H1 (cell line): ENCODE measurements at regions not wholly inside any gene's neighbourhood (a gene's known extent, or its start where the extent isn't known, plus 50 kb on each side); places are given as distances from the start of the nearest gene placed in this dataset.

ENCODE experiments used
- CTCF ChIA-PET: fragments of 300-600 bp; sonication (Branson Sonifier 250); formaldehyde crosslinking; loops from one replicate; lab custom pipeline; 2021; ENCODE audit not compliant: partially characterized antibody; lab: Charles Lee
- POLR2A ChIA-PET: fragments of 300-600 bp; sonication (Branson Sonifier 250); formaldehyde crosslinking; loops from one replicate; lab custom pipeline; 2021; ENCODE audit warnings: inconsistent platforms; ENCODE audit not compliant: partially characterized antibody; lab: Charles Lee
- DNase-seq, 2 experiments: peaks; one replicate each; pipeline versions ENCODE4 v3.0.0 to v3.0.0-alpha.2; 2010 to 2022; ENCODE audit warnings: low spot score in 2 of 2, low read depth in 1 of 2, mixed read lengths in 1 of 2
- FAIRE-seq: peaks from 2 replicates; lab custom pipeline; 2011; peaks lifted over from hg19 to GRCh38; lab: Jason Lieb, UNC
- H2AFZ ChIP-seq: 2 replicates; pipeline ENCODE4 v1.8.1; 2012; ENCODE audit warnings: low read length, inconsistent platforms
- H2AK5ac ChIP-seq: 2 replicates; pipeline ENCODE4 v1.6.1; 2013; ENCODE audit warnings: low read depth, low read length
- H2BK120ac ChIP-seq: replicated peaks from 2 replicates; pipeline ENCODE3; 2013; ENCODE audit warnings: low read depth, low read length, inconsistent platforms
- H2BK12ac ChIP-seq: 2 replicates; pipeline ENCODE4 v1.6.1; 2013; ENCODE audit warnings: low read depth, low read length
- H2BK15ac ChIP-seq: 2 replicates; pipeline ENCODE4 v1.6.1; 2013; ENCODE audit warnings: low read length
- H2BK20ac ChIP-seq: 2 replicates; pipeline ENCODE4 v1.6.1; 2013; ENCODE audit warnings: low read length
- H2BK5ac ChIP-seq: 2 replicates; pipeline ENCODE4 v1.6.1; 2013; ENCODE audit warnings: low read depth, low read length
- H3K14ac ChIP-seq: 2 replicates; pipeline ENCODE4 v1.6.1; 2013; ENCODE audit warnings: inconsistent platforms; ENCODE audit not compliant: insufficient read length
- H3K18ac ChIP-seq: 2 replicates; pipeline ENCODE4 v1.6.1; 2013; ENCODE audit warnings: low read length; ENCODE audit errors: extremely low read depth
- H3K23ac ChIP-seq: 2 replicates; pipeline ENCODE4 v1.6.1; 2013; ENCODE audit warnings: inconsistent platforms; ENCODE audit not compliant: insufficient read length
- H3K23me2 ChIP-seq: 2 replicates; pipeline ENCODE4 v1.6.1; 2013; ENCODE audit warnings: low read depth, low read length
- H3K27ac ChIP-seq: 2 replicates; pipeline ENCODE4 v1.6.1; 2011; ENCODE audit warnings: low read depth, low read length, inconsistent platforms
- H3K27me3 ChIP-seq, 4 experiments: replicated peaks in 1 of 4; 1 replicate in 1 of 4; 2 replicates in 3 of 4; pipeline versions ENCODE4 v1.6.1 to v1.8.1; 2011 to 2013; ENCODE audit warnings: low read length in 3 of 4, mild to moderate bottlenecking in 3 of 4, inconsistent platforms in 2 of 4, mixed read lengths in 2 of 4, moderate library complexity in 1 of 4; ENCODE audit not compliant: control insufficient read depth in 3 of 4, insufficient read depth in 3 of 4; ENCODE audit errors: extremely low read depth in 1 of 4
- H3K36me3 ChIP-seq, 4 experiments: 2 replicates each; pipeline versions ENCODE4 v1.6.1 to v1.8.1; 2011 to 2013; ENCODE audit warnings: mild to moderate bottlenecking in 4 of 4, low read length in 3 of 4, moderate library complexity in 2 of 4, control low read depth in 1 of 4, inconsistent platforms in 1 of 4; ENCODE audit not compliant: insufficient read depth in 4 of 4, control insufficient read depth in 2 of 4
- H3K4ac ChIP-seq: replicated peaks from 2 replicates; pipeline ENCODE3; 2013; ENCODE audit warnings: low read length, low read depth, mixed read lengths, inconsistent platforms; ENCODE audit not compliant: insufficient read length
- H3K4me1 ChIP-seq, 4 experiments: replicated peaks in 1 of 4; 1 replicate in 1 of 4; 2 replicates in 3 of 4; pipeline versions ENCODE4 v1.6.1 to v1.8.1; 2011 to 2013; ENCODE audit warnings: low read length in 3 of 4, inconsistent platforms in 2 of 4, mixed read lengths in 1 of 4; ENCODE audit not compliant: insufficient read depth in 4 of 4, control insufficient read depth in 3 of 4
- H3K4me2 ChIP-seq, 2 experiments: 2 replicates each; pipeline versions ENCODE4 v1.6.1 to v1.8.1; 2011 to 2013; ENCODE audit warnings: low read depth in 2 of 2, low read length in 2 of 2, control low read depth in 1 of 2, inconsistent platforms in 1 of 2, mild to moderate bottlenecking in 1 of 2; ENCODE audit not compliant: insufficient read depth in 1 of 2
- H3K4me3 ChIP-seq, 4 experiments: fragments of 200-600, 300-600 bp in 1 of 4; sonication (generic), shearing (Covaris generic), sonication (Bioruptor Twin) in 1 of 4; 2 replicates each; pipeline versions ENCODE4 v1.5.1 to v1.8.1; 2011 to 2016; ENCODE audit warnings: low read length in 4 of 4, low read depth in 3 of 4, control low read depth in 2 of 4, inconsistent platforms in 2 of 4, mild to moderate bottlenecking in 2 of 4, mixed read lengths in 1 of 4, moderate library complexity in 1 of 4; ENCODE audit not compliant: insufficient read depth in 2 of 4; ENCODE audit errors: extremely low read depth in 1 of 4
- H3K56ac ChIP-seq: replicated peaks from 2 replicates; pipeline ENCODE3; 2013; ENCODE audit warnings: low read depth, mild to moderate bottlenecking, mixed read lengths, low read length, inconsistent platforms; ENCODE audit not compliant: insufficient read length
- H3K79me1 ChIP-seq: 2 replicates; pipeline ENCODE4 v1.6.1; 2013; ENCODE audit warnings: low read depth, low read length, control low read depth
- H3K79me2 ChIP-seq, 2 experiments: 2 replicates each; pipeline versions ENCODE4 v1.6.1 to v1.8.1; 2012 to 2013; ENCODE audit warnings: low read length in 2 of 2, mild to moderate bottlenecking in 2 of 2, inconsistent platforms in 1 of 2; ENCODE audit not compliant: insufficient read depth in 2 of 2, control insufficient read depth in 1 of 2
- H3K9ac ChIP-seq, 4 experiments: replicated peaks in 1 of 4; 1 replicate in 1 of 4; 2 replicates in 3 of 4; pipeline versions ENCODE4 v1.6.1 to v1.8.1; 2011 to 2013; ENCODE audit warnings: low read depth in 3 of 4, low read length in 3 of 4, control low read depth in 2 of 4, mild to moderate bottlenecking in 2 of 4, moderate library complexity in 2 of 4, inconsistent platforms in 1 of 4; ENCODE audit errors: extremely low read depth in 1 of 4
- H3K9me3 ChIP-seq, 2 experiments: 2 replicates each; pipeline versions ENCODE4 v1.6.1 to v1.8.1; 2012 to 2013; ENCODE audit warnings: mild to moderate bottlenecking in 2 of 2, moderate library complexity in 2 of 2, control low read depth in 1 of 2, inconsistent platforms in 1 of 2, low read depth in 1 of 2, low read length in 1 of 2, mixed read lengths in 1 of 2; ENCODE audit not compliant: insufficient read depth in 2 of 2
- H4K20me1 ChIP-seq, 2 experiments: replicated peaks in 1 of 2; 2 replicates each; pipeline versions ENCODE3 to v1.8.1; 2011 to 2013; ENCODE audit warnings: inconsistent platforms in 2 of 2, low read length in 2 of 2, mild to moderate bottlenecking in 1 of 2; ENCODE audit not compliant: insufficient read depth in 2 of 2, control insufficient read depth in 1 of 2
- H4K5ac ChIP-seq: 2 replicates; pipeline ENCODE4 v1.6.1; 2013; ENCODE audit warnings: low read length, low read depth, mixed read lengths, inconsistent platforms; ENCODE audit not compliant: insufficient read length
- H4K8ac ChIP-seq: 2 replicates; pipeline ENCODE4 v1.8.0; 2013; ENCODE audit warnings: mild to moderate bottlenecking, moderate library complexity, low read length, inconsistent platforms; ENCODE audit not compliant: insufficient read depth; ENCODE audit errors: extremely low read depth
- H4K91ac ChIP-seq: replicated peaks from 2 replicates; pipeline ENCODE3; 2013; ENCODE audit warnings: low read length, mixed read lengths, inconsistent platforms; ENCODE audit not compliant: insufficient read length
- ATF3 ChIP-seq: IDR thresholded peaks from 2 replicates; pipeline ENCODE4 v1.6.1; 2011; ENCODE audit warnings: low read depth, mild to moderate bottlenecking, low read length; ENCODE audit not compliant: insufficient read depth
- EGR1 ChIP-seq: IDR thresholded peaks from 2 replicates; pipeline ENCODE4 v1.6.1; 2011; ENCODE audit warnings: low read depth, low read length, borderline replicate concordance
- HDAC6 ChIP-seq: IDR thresholded peaks from one replicate; pipeline ENCODE4 v1.7.1; 2012; ENCODE audit warnings: low read depth, mild to moderate bottlenecking, inconsistent platforms, low read length, moderate library complexity
- NRF1 ChIP-seq: IDR thresholded peaks from 2 replicates; pipeline ENCODE4 v1.6.1; 2011; ENCODE audit warnings: mild to moderate bottlenecking, low read depth, low read length, improper control_type of control experiment
- SRF ChIP-seq: IDR thresholded peaks from 2 replicates; pipeline ENCODE4 v1.6.1; 2011; ENCODE audit warnings: mild to moderate bottlenecking, low read depth, low read length, moderate library complexity
- SUZ12 ChIP-seq: fragments of 200-600 bp; sonication (generic); IDR thresholded peaks from 2 replicates; pipeline ENCODE4 v1.6.1; 2012; ENCODE audit warnings: mild to moderate bottlenecking, inconsistent platforms, low read length, moderate library complexity, mixed read lengths
- YY1 ChIP-seq: IDR thresholded peaks from 2 replicates; pipeline ENCODE4 v1.6.1; 2011; ENCODE audit warnings: low read depth, mild to moderate bottlenecking, low read length
- WGBS, 2 experiments: shearing (Covaris generic) in 1 of 2; methylation state at CpG; one replicate each; pipeline versions ENCODE4 v1.1.6 to v1.1.7; 2013 to 2015; ENCODE audit warnings: low lambda C conversion rate in 2 of 2, mixed read lengths in 2 of 2, inconsistent platforms in 1 of 2, low coverage in 1 of 2, missing lambda C conversion rate in 1 of 2; ENCODE audit not compliant: insufficient replicate concordance in 2 of 2, insufficient coverage in 1 of 2, insufficient read length in 1 of 2; ENCODE audit errors: extremely low coverage in 1 of 2, missing lambda C conversion rate in 1 of 2; 5-methylcytosine and 5-hydroxymethylcytosine counted together

DNA sequence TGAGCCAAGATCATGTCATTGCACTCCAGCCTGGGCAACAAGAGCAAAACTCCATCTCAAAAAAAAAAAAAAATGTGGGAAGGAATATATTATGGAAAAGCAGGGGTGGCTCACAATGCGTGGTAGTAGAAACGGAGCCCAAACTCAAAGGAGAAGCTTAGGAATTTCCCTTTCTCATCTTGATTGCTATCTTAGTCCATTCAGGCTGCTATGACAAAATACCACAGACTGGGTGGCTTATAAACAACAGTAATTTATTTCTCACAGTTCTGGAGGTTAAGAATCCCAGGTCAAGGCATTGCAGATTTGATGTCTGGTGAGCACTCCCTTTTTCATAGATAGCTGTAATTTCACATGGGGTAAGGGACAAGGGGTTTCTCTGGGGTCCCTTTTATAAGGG, 153.8 kb upstream of the KRR1 start:
- H2BK12ac ChIP-seq, result no peak overlapping the region
- H2AFZ ChIP-seq, result no peak overlapping the region
- H2AK5ac ChIP-seq, result no peak overlapping the region
- DNase-seq (no peak), FAIRE-seq (no peak)
- no peaks in the 10 kb centered on the region for H4K20me1 ChIP-seq
- ChIA-PET CTCF (interaction anchor here (0.6 to 1.2 kb wide), 3 partner anchors 13 to 85 kb away, joined by 3 read pairs; no protein-coding TSS in a partner anchor), POLR2A (interaction anchor here (0.9 kb wide), 1 partner anchor 30 kb away, joined by 5 read pairs; no protein-coding TSS in a partner anchor)
- no peak overlapping the region for H2BK5ac ChIP-seq
- H3K9ac ChIP-seq, result no peak overlapping the region
- no peak overlapping the region for H2BK20ac ChIP-seq
- no peak overlapping the region for H4K91ac ChIP-seq
- peaks cover 0 to 5% (median 0%) of the 10 kb centered on the region in 4 experiments; a peak in 1 of 7 replicates for H3K4me1 ChIP-seq
- no peak overlapping the region for H4K5ac ChIP-seq
- H3K23ac ChIP-seq, result no peak overlapping the region
- H3K56ac ChIP-seq, result no peak overlapping the region
- no peak overlapping the region for H2BK15ac ChIP-seq
- H3K79me1 ChIP-seq, result no peaks in the 10 kb centered on the region
- H3K18ac ChIP-seq, result no peak overlapping the region
- no peaks in the 10 kb centered on the region for H3K27me3 ChIP-seq
- H3K23me2 ChIP-seq, result no peaks in the 10 kb centered on the region
- no peak overlapping the region for H4K8ac ChIP-seq
- 92% methylated on average over 2 of the region's 2 CpGs; no CpG with 5 or more reads in 1 of the 2 experiments for WGBS, 2 experiments
- no peak overlapping the region for H3K4me3 ChIP-seq
- no peaks in the 10 kb centered on the region for H3K36me3 ChIP-seq
- H2BK120ac ChIP-seq, result no peak overlapping the region
- no peak overlapping the region for H3K4me2 ChIP-seq
- no peak overlapping the region for H3K14ac ChIP-seq
- no peaks in the 10 kb centered on the region for H3K9me3 ChIP-seq
- H3K27ac ChIP-seq, result no peak overlapping the region
- no peak overlapping the region for H3K4ac ChIP-seq
- no peaks in the 10 kb centered on the region for H3K79me2 ChIP-seq
- TF ChIP-seq EGR1 (no peak), NRF1 (no peak), YY1 (no peak), ATF3 (no peak), HDAC6 (no peak), SRF (no peak), SUZ12 (no peak)
